H1 (cell line): ENCODE measurements at regions not wholly inside any gene's neighbourhood (a gene's known extent, or its start where the extent isn't known, plus 50 kb on each side); places are given as distances from the start of the nearest gene placed in this dataset.

Source experiments
- CTCF ChIA-PET: fragments of 300-600 bp; sonication (Branson Sonifier 250); formaldehyde crosslinking; loops from one replicate; lab custom pipeline; 2021; ENCODE audit not compliant: partially characterized antibody; lab: Charles Lee
- POLR2A ChIA-PET: fragments of 300-600 bp; sonication (Branson Sonifier 250); formaldehyde crosslinking; loops from one replicate; lab custom pipeline; 2021; ENCODE audit warnings: inconsistent platforms; ENCODE audit not compliant: partially characterized antibody; lab: Charles Lee
- DNase-seq, 2 experiments: peaks; one replicate each; pipeline versions ENCODE4 v3.0.0 to v3.0.0-alpha.2; 2010 to 2022; ENCODE audit warnings: low spot score in 2 of 2, low read depth in 1 of 2, mixed read lengths in 1 of 2
- FAIRE-seq: peaks from 2 replicates; lab custom pipeline; 2011; peaks lifted over from hg19 to GRCh38; lab: Jason Lieb, UNC
- H2AFZ ChIP-seq: 2 replicates; pipeline ENCODE4 v1.8.1; 2012; ENCODE audit warnings: low read length, inconsistent platforms
- H2AK5ac ChIP-seq: 2 replicates; pipeline ENCODE4 v1.6.1; 2013; ENCODE audit warnings: low read depth, low read length
- H2BK120ac ChIP-seq: replicated peaks from 2 replicates; pipeline ENCODE3; 2013; ENCODE audit warnings: low read depth, low read length, inconsistent platforms
- H2BK12ac ChIP-seq: 2 replicates; pipeline ENCODE4 v1.6.1; 2013; ENCODE audit warnings: low read depth, low read length
- H2BK15ac ChIP-seq: 2 replicates; pipeline ENCODE4 v1.6.1; 2013; ENCODE audit warnings: low read length
- H2BK20ac ChIP-seq: 2 replicates; pipeline ENCODE4 v1.6.1; 2013; ENCODE audit warnings: low read length
- H2BK5ac ChIP-seq: 2 replicates; pipeline ENCODE4 v1.6.1; 2013; ENCODE audit warnings: low read depth, low read length
- H3K14ac ChIP-seq: 2 replicates; pipeline ENCODE4 v1.6.1; 2013; ENCODE audit warnings: inconsistent platforms; ENCODE audit not compliant: insufficient read length
- H3K18ac ChIP-seq: 2 replicates; pipeline ENCODE4 v1.6.1; 2013; ENCODE audit warnings: low read length; ENCODE audit errors: extremely low read depth
- H3K23ac ChIP-seq: 2 replicates; pipeline ENCODE4 v1.6.1; 2013; ENCODE audit warnings: inconsistent platforms; ENCODE audit not compliant: insufficient read length
- H3K23me2 ChIP-seq: 2 replicates; pipeline ENCODE4 v1.6.1; 2013; ENCODE audit warnings: low read depth, low read length
- H3K27ac ChIP-seq: 2 replicates; pipeline ENCODE4 v1.6.1; 2011; ENCODE audit warnings: low read depth, low read length, inconsistent platforms
- H3K27me3 ChIP-seq, 4 experiments: replicated peaks in 1 of 4; 1 replicate in 1 of 4; 2 replicates in 3 of 4; pipeline versions ENCODE4 v1.6.1 to v1.8.1; 2011 to 2013; ENCODE audit warnings: low read length in 3 of 4, mild to moderate bottlenecking in 3 of 4, inconsistent platforms in 2 of 4, mixed read lengths in 2 of 4, moderate library complexity in 1 of 4; ENCODE audit not compliant: control insufficient read depth in 3 of 4, insufficient read depth in 3 of 4; ENCODE audit errors: extremely low read depth in 1 of 4
- H3K36me3 ChIP-seq, 4 experiments: 2 replicates each; pipeline versions ENCODE4 v1.6.1 to v1.8.1; 2011 to 2013; ENCODE audit warnings: mild to moderate bottlenecking in 4 of 4, low read length in 3 of 4, moderate library complexity in 2 of 4, control low read depth in 1 of 4, inconsistent platforms in 1 of 4; ENCODE audit not compliant: insufficient read depth in 4 of 4, control insufficient read depth in 2 of 4
- H3K4ac ChIP-seq: replicated peaks from 2 replicates; pipeline ENCODE3; 2013; ENCODE audit warnings: low read length, low read depth, mixed read lengths, inconsistent platforms; ENCODE audit not compliant: insufficient read length
- H3K4me1 ChIP-seq, 4 experiments: replicated peaks in 1 of 4; 1 replicate in 1 of 4; 2 replicates in 3 of 4; pipeline versions ENCODE4 v1.6.1 to v1.8.1; 2011 to 2013; ENCODE audit warnings: low read length in 3 of 4, inconsistent platforms in 2 of 4, mixed read lengths in 1 of 4; ENCODE audit not compliant: insufficient read depth in 4 of 4, control insufficient read depth in 3 of 4
- H3K4me2 ChIP-seq, 2 experiments: 2 replicates each; pipeline versions ENCODE4 v1.6.1 to v1.8.1; 2011 to 2013; ENCODE audit warnings: low read depth in 2 of 2, low read length in 2 of 2, control low read depth in 1 of 2, inconsistent platforms in 1 of 2, mild to moderate bottlenecking in 1 of 2; ENCODE audit not compliant: insufficient read depth in 1 of 2
- H3K4me3 ChIP-seq, 4 experiments: fragments of 200-600, 300-600 bp in 1 of 4; sonication (generic), shearing (Covaris generic), sonication (Bioruptor Twin) in 1 of 4; 2 replicates each; pipeline versions ENCODE4 v1.5.1 to v1.8.1; 2011 to 2016; ENCODE audit warnings: low read length in 4 of 4, low read depth in 3 of 4, control low read depth in 2 of 4, inconsistent platforms in 2 of 4, mild to moderate bottlenecking in 2 of 4, mixed read lengths in 1 of 4, moderate library complexity in 1 of 4; ENCODE audit not compliant: insufficient read depth in 2 of 4; ENCODE audit errors: extremely low read depth in 1 of 4
- H3K56ac ChIP-seq: replicated peaks from 2 replicates; pipeline ENCODE3; 2013; ENCODE audit warnings: low read depth, mild to moderate bottlenecking, mixed read lengths, low read length, inconsistent platforms; ENCODE audit not compliant: insufficient read length
- H3K79me1 ChIP-seq: 2 replicates; pipeline ENCODE4 v1.6.1; 2013; ENCODE audit warnings: low read depth, low read length, control low read depth
- H3K79me2 ChIP-seq, 2 experiments: 2 replicates each; pipeline versions ENCODE4 v1.6.1 to v1.8.1; 2012 to 2013; ENCODE audit warnings: low read length in 2 of 2, mild to moderate bottlenecking in 2 of 2, inconsistent platforms in 1 of 2; ENCODE audit not compliant: insufficient read depth in 2 of 2, control insufficient read depth in 1 of 2
- H3K9ac ChIP-seq, 4 experiments: replicated peaks in 1 of 4; 1 replicate in 1 of 4; 2 replicates in 3 of 4; pipeline versions ENCODE4 v1.6.1 to v1.8.1; 2011 to 2013; ENCODE audit warnings: low read depth in 3 of 4, low read length in 3 of 4, control low read depth in 2 of 4, mild to moderate bottlenecking in 2 of 4, moderate library complexity in 2 of 4, inconsistent platforms in 1 of 4; ENCODE audit errors: extremely low read depth in 1 of 4
- H3K9me3 ChIP-seq, 2 experiments: 2 replicates each; pipeline versions ENCODE4 v1.6.1 to v1.8.1; 2012 to 2013; ENCODE audit warnings: mild to moderate bottlenecking in 2 of 2, moderate library complexity in 2 of 2, control low read depth in 1 of 2, inconsistent platforms in 1 of 2, low read depth in 1 of 2, low read length in 1 of 2, mixed read lengths in 1 of 2; ENCODE audit not compliant: insufficient read depth in 2 of 2
- H4K20me1 ChIP-seq, 2 experiments: replicated peaks in 1 of 2; 2 replicates each; pipeline versions ENCODE3 to v1.8.1; 2011 to 2013; ENCODE audit warnings: inconsistent platforms in 2 of 2, low read length in 2 of 2, mild to moderate bottlenecking in 1 of 2; ENCODE audit not compliant: insufficient read depth in 2 of 2, control insufficient read depth in 1 of 2
- H4K5ac ChIP-seq: 2 replicates; pipeline ENCODE4 v1.6.1; 2013; ENCODE audit warnings: low read length, low read depth, mixed read lengths, inconsistent platforms; ENCODE audit not compliant: insufficient read length
- H4K8ac ChIP-seq: 2 replicates; pipeline ENCODE4 v1.8.0; 2013; ENCODE audit warnings: mild to moderate bottlenecking, moderate library complexity, low read length, inconsistent platforms; ENCODE audit not compliant: insufficient read depth; ENCODE audit errors: extremely low read depth
- H4K91ac ChIP-seq: replicated peaks from 2 replicates; pipeline ENCODE3; 2013; ENCODE audit warnings: low read length, mixed read lengths, inconsistent platforms; ENCODE audit not compliant: insufficient read length
- ASH2L ChIP-seq: fragments of 200-600, 300-600 bp; sonication (generic); IDR thresholded peaks from one replicate; pipeline ENCODE4 v1.7.1; 2017; ENCODE audit warnings: low read length
- BRCA1 ChIP-seq: IDR thresholded peaks from 2 replicates; pipeline ENCODE4 v1.6.1; 2012; ENCODE audit warnings: low read depth, low read length, improper control_type of control experiment
- CBX8 ChIP-seq: fragments of 300-800, 300-1000 bp; sonication (generic); IDR thresholded peaks from 2 replicates; pipeline ENCODE4 v1.7.1; 2016; ENCODE audit warnings: low read depth, low read length, borderline replicate concordance
- CREB1 ChIP-seq: IDR thresholded peaks from 2 replicates; pipeline ENCODE4 v1.6.1; 2012; ENCODE audit warnings: inconsistent platforms
- EP300 ChIP-seq, 2 experiments: IDR thresholded peaks; 1 replicate in 1 of 2; 2 replicates in 1 of 2; pipeline ENCODE4 v1.6.1; 2011 to 2012; ENCODE audit warnings: low read depth in 2 of 2, low read length in 2 of 2, mild to moderate bottlenecking in 2 of 2, borderline replicate concordance in 1 of 2, inconsistent platforms in 1 of 2, moderate library complexity in 1 of 2
- KDM5A ChIP-seq: fragments of 200-600 bp; IDR thresholded peaks from 2 replicates; pipeline ENCODE4 v1.7.1; 2012; ENCODE audit warnings: mild to moderate bottlenecking, low read length, inconsistent platforms, mixed read lengths
- SP1 ChIP-seq: IDR thresholded peaks from 2 replicates; pipeline ENCODE4 v1.6.1; 2011; ENCODE audit warnings: low read depth, low read length
- SRF ChIP-seq: IDR thresholded peaks from 2 replicates; pipeline ENCODE4 v1.6.1; 2011; ENCODE audit warnings: mild to moderate bottlenecking, low read depth, low read length, moderate library complexity
- TAF1 ChIP-seq: IDR thresholded peaks from 2 replicates; pipeline ENCODE4 v1.6.1; 2011; ENCODE audit warnings: mild to moderate bottlenecking, low read depth, low read length
- TBP ChIP-seq: IDR thresholded peaks from 2 replicates; pipeline ENCODE4 v1.6.1; 2011; ENCODE audit warnings: low read depth, low read length, improper control_type of control experiment
- WGBS, 2 experiments: shearing (Covaris generic) in 1 of 2; methylation state at CpG; one replicate each; pipeline versions ENCODE4 v1.1.6 to v1.1.7; 2013 to 2015; ENCODE audit warnings: low lambda C conversion rate in 2 of 2, mixed read lengths in 2 of 2, inconsistent platforms in 1 of 2, low coverage in 1 of 2, missing lambda C conversion rate in 1 of 2; ENCODE audit not compliant: insufficient replicate concordance in 2 of 2, insufficient coverage in 1 of 2, insufficient read length in 1 of 2; ENCODE audit errors: extremely low coverage in 1 of 2, missing lambda C conversion rate in 1 of 2; 5-methylcytosine and 5-hydroxymethylcytosine counted together
- TF ChIP-seq, protein P1 (sequence below): IDR thresholded peaks from 2 replicates; pipeline ENCODE4 v1.6.1; 2012; ENCODE audit warnings: low read length, inconsistent platforms
- TF ChIP-seq, protein P2 (sequence below): IDR thresholded peaks from 2 replicates; pipeline ENCODE4 v1.6.1; 2012; ENCODE audit warnings: inconsistent platforms
- TF ChIP-seq, protein P3 (sequence below): IDR thresholded peaks from 2 replicates; pipeline ENCODE4 v1.6.1; 2011; ENCODE audit warnings: low read depth, mild to moderate bottlenecking, low read length; ENCODE audit not compliant: insufficient read depth

DNA sequence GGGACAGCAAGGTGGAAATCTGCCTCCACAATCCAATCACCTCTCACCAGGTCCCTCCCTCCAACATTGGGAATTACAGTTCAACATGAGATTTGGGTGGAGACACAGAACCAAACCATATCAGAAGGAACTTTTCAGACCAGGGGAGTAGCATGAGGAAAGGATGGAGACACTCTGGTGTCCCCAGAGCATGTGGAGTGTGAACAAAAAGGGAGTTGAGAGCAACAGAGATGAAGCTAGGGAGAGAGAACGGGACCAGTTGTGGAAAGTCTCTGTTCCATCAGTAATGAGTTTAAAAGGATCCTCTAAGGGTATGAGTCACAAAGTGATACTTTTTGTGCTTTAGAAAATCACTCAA lies 382.0 kb downstream of the SFMBT2 start:
- ChIA-PET POLR2A (no interaction called here), CTCF (interaction anchor here (0.6 to 1.4 kb wide), 6 partner anchors 8 to 358 kb away, joined by 3 to 4 read pairs (median 3); no protein-coding TSS in a partner anchor)
- no peak overlapping the region for H2BK120ac ChIP-seq
- no peak overlapping the region for H4K5ac ChIP-seq
- no peak overlapping the region for H3K9ac ChIP-seq
- FAIRE-seq (no peak), DNase-seq (no peak)
- no peak overlapping the region for H3K18ac ChIP-seq
- H3K4ac ChIP-seq, result no peak overlapping the region
- H3K27ac ChIP-seq, result no peak overlapping the region
- peak overlapping the region; percentile 74; the same call in 1 of the 2 replicates for H2AFZ ChIP-seq
- no peak overlapping the region for H3K4me2 ChIP-seq
- H3K27me3 ChIP-seq, result no peaks in the 10 kb centered on the region
- H3K36me3 ChIP-seq, result no peaks in the 10 kb centered on the region
- no peak overlapping the region for H2BK20ac ChIP-seq
- no peak overlapping the region for H4K91ac ChIP-seq
- no peaks in the 10 kb centered on the region for H3K79me2 ChIP-seq
- TF ChIP-seq KDM5A (no peak), CBX8 (no peak), TBP (no peak), CREB1 (no peak), BRCA1 (no peak), SP1 (no peak), ASH2L (no peak), SRF (no peak), EP300 (IDR thresholded peaks at IDR 0.05; ENCODE audit: borderline replicate concordance in 1 of 2, low read depth in 2 of 2, low read length in 2 of 2) (no peak), TAF1 (no peak)
- TF ChIP-seq, protein P1, sequence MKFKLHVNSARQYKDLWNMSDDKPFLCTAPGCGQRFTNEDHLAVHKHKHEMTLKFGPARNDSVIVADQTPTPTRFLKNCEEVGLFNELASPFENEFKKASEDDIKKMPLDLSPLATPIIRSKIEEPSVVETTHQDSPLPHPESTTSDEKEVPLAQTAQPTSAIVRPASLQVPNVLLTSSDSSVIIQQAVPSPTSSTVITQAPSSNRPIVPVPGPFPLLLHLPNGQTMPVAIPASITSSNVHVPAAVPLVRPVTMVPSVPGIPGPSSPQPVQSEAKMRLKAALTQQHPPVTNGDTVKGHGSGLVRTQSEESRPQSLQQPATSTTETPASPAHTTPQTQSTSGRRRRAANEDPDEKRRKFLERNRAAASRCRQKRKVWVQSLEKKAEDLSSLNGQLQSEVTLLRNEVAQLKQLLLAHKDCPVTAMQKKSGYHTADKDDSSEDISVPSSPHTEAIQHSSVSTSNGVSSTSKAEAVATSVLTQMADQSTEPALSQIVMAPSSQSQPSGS, result no peak
- TF ChIP-seq, protein P2, sequence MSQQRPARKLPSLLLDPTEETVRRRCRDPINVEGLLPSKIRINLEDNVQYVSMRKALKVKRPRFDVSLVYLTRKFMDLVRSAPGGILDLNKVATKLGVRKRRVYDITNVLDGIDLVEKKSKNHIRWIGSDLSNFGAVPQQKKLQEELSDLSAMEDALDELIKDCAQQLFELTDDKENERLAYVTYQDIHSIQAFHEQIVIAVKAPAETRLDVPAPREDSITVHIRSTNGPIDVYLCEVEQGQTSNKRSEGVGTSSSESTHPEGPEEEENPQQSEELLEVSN, result no peak
- TF ChIP-seq, protein P3, sequence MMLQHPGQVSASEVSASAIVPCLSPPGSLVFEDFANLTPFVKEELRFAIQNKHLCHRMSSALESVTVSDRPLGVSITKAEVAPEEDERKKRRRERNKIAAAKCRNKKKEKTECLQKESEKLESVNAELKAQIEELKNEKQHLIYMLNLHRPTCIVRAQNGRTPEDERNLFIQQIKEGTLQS, result no peak
- no peaks in the 10 kb centered on the region for H3K79me1 ChIP-seq
- H3K9me3 ChIP-seq, result no peaks in the 10 kb centered on the region
- no peak overlapping the region for H2BK12ac ChIP-seq
- H3K14ac ChIP-seq, result no peak overlapping the region
- no peak overlapping the region for H3K4me3 ChIP-seq
- no peak overlapping the region for H2BK5ac ChIP-seq
- no peak overlapping the region for H2BK15ac ChIP-seq
- H2AK5ac ChIP-seq, result no peak overlapping the region
- no peak overlapping the region for H4K8ac ChIP-seq
- H3K56ac ChIP-seq, result no peak overlapping the region
- no peaks in the 10 kb centered on the region for H4K20me1 ChIP-seq
- H3K4me1 ChIP-seq, result no peaks in the 10 kb centered on the region
- no peak overlapping the region for H3K23ac ChIP-seq
- 100% methylated on average over 1 of the region's 1 CpG; no CpG with 5 or more reads in 1 of the 2 experiments for WGBS, 2 experiments
- H3K23me2 ChIP-seq, result no peaks in the 10 kb centered on the region
